Mucosa of descending colon (tissue), 3 donors: ENCODE measurements at regions not wholly inside any gene's neighbourhood (a gene's known extent, or its start where the extent isn't known, plus 50 kb on each side); places are given as distances from the start of the nearest gene placed in this dataset.

ENCODE experiments used
- ATAC-seq: fragments of 200-7000 bp; cut with Tn5 transposase; one replicate; pipeline ENCODE4 v1.9.1; 2020; ENCODE audit warnings: mild to moderate bottlenecking, moderate library complexity
- DNase-seq, 3 donors: peaks; one replicate each; pipeline ENCODE4 v3.0.0-alpha.2; 2020
- H3K36me3 ChIP-seq: fragments of 200-600 bp; one replicate; pipeline ENCODE4 v1.8.0; 2021; ENCODE audit warnings: low read depth, mild to moderate bottlenecking
- H3K4me1 ChIP-seq: fragments of 200-600 bp; one replicate; pipeline ENCODE4 v1.8.0; 2021; ENCODE audit warnings: low read depth, mild to moderate bottlenecking
- H3K4me3 ChIP-seq: fragments of 200-600 bp; one replicate; pipeline ENCODE4 v1.8.0; 2021; ENCODE audit warnings: mild to moderate bottlenecking
- H3K9me3 ChIP-seq: fragments of 200-600 bp; one replicate; pipeline ENCODE4 v1.8.0; 2021; ENCODE audit warnings: mild to moderate bottlenecking
- intact Hi-C, 2 donors: fragments of 100-400 bp; cut with DNase I in 1 of 2; cut with micrococcal nuclease in 1 of 2; formaldehyde crosslinking; loops; one replicate each; pipeline versions ENCODE4 v1.11.0 to v1.11.1; 2022; cut with DNase I, micrococcal nuclease
- TF ChIP-seq, protein P1 (sequence below): fragments of 200-600 bp; IDR thresholded peaks from one replicate; pipeline ENCODE4 v1.8.0; 2022; ENCODE audit warnings: antibody characterized with exemption, mild to moderate bottlenecking
- donor health status: DM: no; HTN: no; CAD: no; lungs with moderate emphysema.
- donor health status: DM: no; HTN: no; CAD: no.
- donor health status: DM: no; HTN: yes; CAD: no.

DNA sequence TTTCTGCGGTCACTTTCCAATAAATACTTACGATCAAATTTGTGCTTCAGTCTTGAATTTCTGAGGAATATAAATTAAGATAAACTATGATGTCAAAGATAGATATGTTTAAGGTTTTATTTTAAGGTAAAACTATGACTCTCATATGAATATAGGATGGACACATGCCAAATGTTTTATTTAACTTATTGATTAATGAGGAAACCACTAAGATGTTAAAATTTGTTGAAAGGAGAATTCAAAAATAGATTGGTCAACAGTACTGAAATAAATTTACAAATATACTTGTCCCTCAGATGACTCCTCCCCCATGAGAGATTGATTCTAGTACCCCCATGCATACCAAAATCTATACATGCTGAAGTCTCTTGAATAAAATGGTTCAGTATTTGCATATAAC is 319.7 kb upstream of the KCNH8 start:
- DNase-seq (no peak), ATAC-seq (no peak)
- TF ChIP-seq, protein P1, sequence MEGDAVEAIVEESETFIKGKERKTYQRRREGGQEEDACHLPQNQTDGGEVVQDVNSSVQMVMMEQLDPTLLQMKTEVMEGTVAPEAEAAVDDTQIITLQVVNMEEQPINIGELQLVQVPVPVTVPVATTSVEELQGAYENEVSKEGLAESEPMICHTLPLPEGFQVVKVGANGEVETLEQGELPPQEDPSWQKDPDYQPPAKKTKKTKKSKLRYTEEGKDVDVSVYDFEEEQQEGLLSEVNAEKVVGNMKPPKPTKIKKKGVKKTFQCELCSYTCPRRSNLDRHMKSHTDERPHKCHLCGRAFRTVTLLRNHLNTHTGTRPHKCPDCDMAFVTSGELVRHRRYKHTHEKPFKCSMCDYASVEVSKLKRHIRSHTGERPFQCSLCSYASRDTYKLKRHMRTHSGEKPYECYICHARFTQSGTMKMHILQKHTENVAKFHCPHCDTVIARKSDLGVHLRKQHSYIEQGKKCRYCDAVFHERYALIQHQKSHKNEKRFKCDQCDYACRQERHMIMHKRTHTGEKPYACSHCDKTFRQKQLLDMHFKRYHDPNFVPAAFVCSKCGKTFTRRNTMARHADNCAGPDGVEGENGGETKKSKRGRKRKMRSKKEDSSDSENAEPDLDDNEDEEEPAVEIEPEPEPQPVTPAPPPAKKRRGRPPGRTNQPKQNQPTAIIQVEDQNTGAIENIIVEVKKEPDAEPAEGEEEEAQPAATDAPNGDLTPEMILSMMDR = no peak
- Histone ChIP-seq H3K4me1 (no peaks in the 10 kb centered on the region), H3K36me3 (no peaks in the 10 kb centered on the region), H3K4me3 (no peak overlapping the region), H3K9me3 (no peaks in the 10 kb centered on the region)
- intact Hi-C loops = no loop called here

- no peak overlapping the region for H3K4me3 ChIP-seq
- no peaks in the 10 kb centered on the region for H3K4me1 ChIP-seq
- intact Hi-C loops = no loop called here
- ATAC-seq = no peak
- TF ChIP-seq, protein P1 = no peak
- DNase-seq = no peak
- H3K9me3 ChIP-seq = no peaks in the 10 kb centered on the region
- H3K36me3 ChIP-seq = no peaks in the 10 kb centered on the region
Observed at GRCh38 chr3:18827664-18828063, 320.6 kb upstream of the KCNH8 start.

GRCh38 chr3:18825665-18826064 is 322.6 kb upstream of the KCNH8 start:
- ATAC-seq = no peak
- TF ChIP-seq, protein P1 = no peak
- intact Hi-C loops = no loop called here
- H3K4me1 ChIP-seq = no peaks in the 10 kb centered on the region
- DNase-seq = no peak
- H3K9me3 ChIP-seq = no peaks in the 10 kb centered on the region
- no peaks in the 10 kb centered on the region for H3K36me3 ChIP-seq
- no peak overlapping the region for H3K4me3 ChIP-seq

GRCh38 chr3:18813300-18813699 is 335.0 kb upstream of the KCNH8 start:
- TF ChIP-seq, protein P1 = no peak
- DNase-seq (no peak), ATAC-seq (no peak)
- Histone ChIP-seq H3K9me3 (no peaks in the 10 kb centered on the region), H3K4me3 (no peak overlapping the region), H3K4me1 (no peaks in the 10 kb centered on the region), H3K36me3 (no peaks in the 10 kb centered on the region)
- intact Hi-C loops = no loop called here

- TF ChIP-seq, protein P1 = no peak
- Histone ChIP-seq H3K36me3 (no peaks in the 10 kb centered on the region), H3K4me3 (no peak overlapping the region), H3K9me3 (no peaks in the 10 kb centered on the region), H3K4me1 (no peaks in the 10 kb centered on the region)
- intact Hi-C loops = no loop called here
- DNase-seq = no peak
- ATAC-seq = no peak
Observed at GRCh38 chr3:18812316-18812715, 336.0 kb upstream of the KCNH8 start.

- no peaks in the 10 kb centered on the region for H3K9me3 ChIP-seq
- ATAC-seq (no peak), DNase-seq (no peak)
- intact Hi-C loops = no loop called here
- H3K4me1 ChIP-seq = no peaks in the 10 kb centered on the region
- no peak overlapping the region for H3K4me3 ChIP-seq
- TF ChIP-seq, protein P1 = no peak
- no peaks in the 10 kb centered on the region for H3K36me3 ChIP-seq
Observed at GRCh38 chr3:18810306-18810661, 338.0 kb upstream of the KCNH8 start.
